HL-60 (cell line): ENCODE measurements at regions not wholly inside any gene's neighbourhood (a gene's known extent, or its start where the extent isn't known, plus 50 kb on each side); places are given as distances from the start of the nearest gene placed in this dataset.

ENCODE experiments used
- DNase-seq, 2 experiments: peaks; one replicate each; pipeline ENCODE4 v3.0.0-alpha.2; 2010 to 2020; ENCODE audit warnings: low read depth in 1 of 2, low spot score in 1 of 2
- H3K27ac ChIP-seq: fragments of 250-450 bp; sonication (Bioruptor Pico); replicated peaks from 2 replicates; pipeline ENCODE4 v1.5.1; 2020; ENCODE audit warnings: mild to moderate bottlenecking, moderate library complexity
- H3K27me3 ChIP-seq: fragments of 250-450 bp; sonication (Bioruptor Pico); 2 replicates; pipeline ENCODE4 v1.5.1; 2021; ENCODE audit warnings: mild to moderate bottlenecking, moderate library complexity; ENCODE audit not compliant: insufficient read depth, poor library complexity, severe bottlenecking
- H3K4me3 ChIP-seq: replicated peaks from 2 replicates; pipeline ENCODE4 v1.5.1; 2011; ENCODE audit warnings: mild to moderate bottlenecking, control low read depth, low read length; ENCODE audit not compliant: insufficient read depth
- GABPA ChIP-seq: IDR thresholded peaks from 2 replicates; pipeline ENCODE4 v1.6.1; 2012; ENCODE audit warnings: low read depth
- POLR2AphosphoS5 ChIP-seq: IDR thresholded peaks from 2 replicates; pipeline ENCODE4 v1.6.1; 2012; ENCODE audit warnings: low read depth
- REST ChIP-seq: IDR thresholded peaks from 2 replicates; pipeline ENCODE4 v1.6.1; 2012; ENCODE audit warnings: low read depth; ENCODE audit not compliant: insufficient replicate concordance
- SPI1 ChIP-seq: IDR thresholded peaks from 2 replicates; pipeline ENCODE4 v1.6.1; 2012; ENCODE audit warnings: low read depth, mild to moderate bottlenecking, borderline replicate concordance
- TF ChIP-seq, protein P1 (sequence below): IDR thresholded peaks from one replicate; pipeline ENCODE4 v1.5.1; 2011; ENCODE audit warnings: low read length, control low read depth, inconsistent platforms; ENCODE audit not compliant: insufficient read depth

- Histone ChIP-seq H3K27me3 (no peaks in the 10 kb centered on the region), H3K4me3 (no peak overlapping the region), H3K27ac (no peak overlapping the region)
- TF ChIP-seq, protein P1, sequence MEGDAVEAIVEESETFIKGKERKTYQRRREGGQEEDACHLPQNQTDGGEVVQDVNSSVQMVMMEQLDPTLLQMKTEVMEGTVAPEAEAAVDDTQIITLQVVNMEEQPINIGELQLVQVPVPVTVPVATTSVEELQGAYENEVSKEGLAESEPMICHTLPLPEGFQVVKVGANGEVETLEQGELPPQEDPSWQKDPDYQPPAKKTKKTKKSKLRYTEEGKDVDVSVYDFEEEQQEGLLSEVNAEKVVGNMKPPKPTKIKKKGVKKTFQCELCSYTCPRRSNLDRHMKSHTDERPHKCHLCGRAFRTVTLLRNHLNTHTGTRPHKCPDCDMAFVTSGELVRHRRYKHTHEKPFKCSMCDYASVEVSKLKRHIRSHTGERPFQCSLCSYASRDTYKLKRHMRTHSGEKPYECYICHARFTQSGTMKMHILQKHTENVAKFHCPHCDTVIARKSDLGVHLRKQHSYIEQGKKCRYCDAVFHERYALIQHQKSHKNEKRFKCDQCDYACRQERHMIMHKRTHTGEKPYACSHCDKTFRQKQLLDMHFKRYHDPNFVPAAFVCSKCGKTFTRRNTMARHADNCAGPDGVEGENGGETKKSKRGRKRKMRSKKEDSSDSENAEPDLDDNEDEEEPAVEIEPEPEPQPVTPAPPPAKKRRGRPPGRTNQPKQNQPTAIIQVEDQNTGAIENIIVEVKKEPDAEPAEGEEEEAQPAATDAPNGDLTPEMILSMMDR = no peak
- no peak for TF ChIP-seq REST
- TF ChIP-seq POLR2AphosphoS5 = no peak
- no peak for TF ChIP-seq GABPA
- no peak for TF ChIP-seq SPI1
- DNase-seq = no peak
Measured at GRCh38 chr5:35370871-35371270, 140.6 kb upstream of the PRLR start.

DNA sequence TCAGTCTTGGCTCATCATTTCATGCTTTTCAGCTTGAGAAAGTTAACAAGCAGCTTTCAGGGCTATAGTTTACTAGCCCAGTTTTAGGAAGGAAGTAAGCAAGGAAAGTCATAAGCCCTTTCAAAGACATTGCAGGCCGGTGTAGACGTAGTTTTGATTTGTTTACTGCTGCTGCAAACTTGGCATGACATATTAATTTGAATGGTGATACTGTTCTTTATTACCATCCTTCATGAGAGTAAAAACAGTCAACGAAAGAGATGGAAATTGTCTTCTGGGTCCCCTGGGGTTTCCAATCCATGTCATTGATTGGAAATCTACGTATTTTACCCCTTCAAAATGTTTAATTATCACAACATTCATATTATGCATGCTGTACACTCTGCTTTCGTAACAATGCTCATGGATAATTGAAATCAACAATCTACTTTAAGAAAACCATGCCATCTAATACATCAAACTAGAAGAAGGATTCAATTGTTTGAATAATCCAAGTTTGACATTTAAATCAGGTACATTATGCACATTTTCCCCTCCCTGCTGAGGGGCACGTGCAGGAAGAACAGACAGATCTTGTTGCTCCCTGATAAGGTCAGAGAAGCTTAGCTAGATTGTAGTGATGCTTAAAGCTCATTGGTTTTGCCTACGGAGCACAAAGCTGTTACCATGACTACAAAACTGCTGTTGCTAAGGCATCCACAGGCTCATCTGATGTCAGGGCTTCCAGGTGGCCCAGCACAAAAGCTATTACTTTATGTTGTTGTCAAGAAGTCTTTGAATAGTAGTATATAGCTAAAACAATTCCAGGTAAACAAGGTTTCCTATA lies 139.9 kb upstream of the PRLR start:
- DNase-seq = no peak
- TF ChIP-seq SPI1 (no peak), POLR2AphosphoS5 (no peak), GABPA (no peak), REST (no peak)
- TF ChIP-seq, protein P1 = no peak
- Histone ChIP-seq H3K27ac (no peak overlapping the region), H3K4me3 (no peak overlapping the region), H3K27me3 (no peaks in the 10 kb centered on the region)

DNA sequence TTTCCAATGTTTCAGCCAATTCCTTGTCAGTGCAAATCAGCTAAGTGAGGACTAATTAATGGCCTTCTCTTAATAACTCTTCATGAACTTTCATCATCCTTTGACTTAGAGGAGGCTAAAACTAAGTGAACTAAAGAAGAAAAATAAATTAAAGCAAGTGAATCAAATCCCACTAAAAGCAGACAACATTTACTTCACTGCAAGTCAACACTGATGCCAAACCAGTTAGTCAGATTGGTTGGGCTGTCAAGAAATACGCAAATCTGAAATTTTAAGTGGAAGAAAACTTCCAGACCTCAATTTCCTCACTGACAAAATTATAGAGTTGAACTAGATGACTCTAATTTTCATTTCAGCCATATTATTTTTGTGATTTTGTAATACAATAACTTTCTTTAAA lies 137.2 kb upstream of the PRLR start:
- Histone ChIP-seq H3K4me3 (no peak overlapping the region), H3K27me3 (no peaks in the 10 kb centered on the region), H3K27ac (no peak overlapping the region)
- no peak for TF ChIP-seq SPI1
- TF ChIP-seq GABPA = no peak
- TF ChIP-seq, protein P1 = no peak
- TF ChIP-seq REST = no peak
- TF ChIP-seq POLR2AphosphoS5 = no peak
- no peak for DNase-seq
